GM19438 (cell line): ENCODE measurements at regions not wholly inside any gene's neighbourhood (a gene's known extent, or its start where the extent isn't known, plus 50 kb on each side); places are given as distances from the start of the nearest gene placed in this dataset.
"Not testable (repeated sequence)": the region's sequence is repeated elsewhere in the genome, so short reads cannot be mapped to it uniquely, and the experiment has no call there.

ENCODE experiments used
- ATAC-seq: cut with Tn5 transposase; IDR thresholded peaks from one replicate; pipeline ENCODE4 v1.9.1; 2021; ENCODE audit warnings: low read depth; ENCODE audit not compliant: unreplicated experiment

DNA sequence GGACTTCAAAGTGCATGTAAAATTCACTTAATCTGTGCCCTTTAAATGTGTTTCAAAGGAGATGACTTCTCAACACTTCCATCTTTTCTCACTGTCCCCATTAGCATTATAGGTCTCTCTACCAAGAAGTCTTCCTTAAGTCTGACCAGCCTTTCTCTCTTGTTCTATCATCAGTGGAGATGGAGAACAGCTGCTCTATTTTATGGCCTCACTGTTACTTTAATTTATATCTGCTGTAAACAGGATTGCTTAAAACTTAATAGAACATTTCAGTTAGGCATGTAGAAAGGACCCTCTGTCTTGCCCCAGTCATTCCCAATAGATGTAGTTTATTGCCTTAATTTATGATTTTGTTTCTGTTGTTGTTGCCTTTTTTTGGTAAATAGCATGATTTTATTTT, 86.0 kb upstream of the CDC42EP3 start:
- ATAC-seq = not testable (repeated sequence)

DNA sequence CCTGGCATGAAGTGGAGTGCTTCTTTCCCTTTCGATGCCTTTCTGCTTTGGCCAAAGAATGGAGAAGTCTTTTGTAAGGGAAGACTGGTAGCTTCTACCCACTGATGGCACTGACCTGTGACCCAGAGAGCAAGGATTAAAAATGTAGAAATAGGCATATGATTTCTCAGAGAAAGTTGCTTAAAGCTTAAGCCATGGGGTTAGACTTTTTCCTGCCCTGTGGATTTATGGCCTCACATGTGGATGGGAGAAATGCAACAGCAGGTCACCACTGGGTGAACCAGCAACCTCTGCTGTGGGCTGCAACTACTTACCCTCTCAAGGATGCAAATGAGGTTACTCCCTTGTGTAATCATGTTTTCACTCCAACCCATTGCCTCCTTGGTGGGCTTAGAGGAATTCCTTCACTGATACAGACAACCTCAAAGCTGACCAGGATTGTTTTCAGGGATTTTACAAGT, 86.7 kb upstream of the CDC42EP3 start:
- not testable (repeated sequence) for ATAC-seq

DNA sequence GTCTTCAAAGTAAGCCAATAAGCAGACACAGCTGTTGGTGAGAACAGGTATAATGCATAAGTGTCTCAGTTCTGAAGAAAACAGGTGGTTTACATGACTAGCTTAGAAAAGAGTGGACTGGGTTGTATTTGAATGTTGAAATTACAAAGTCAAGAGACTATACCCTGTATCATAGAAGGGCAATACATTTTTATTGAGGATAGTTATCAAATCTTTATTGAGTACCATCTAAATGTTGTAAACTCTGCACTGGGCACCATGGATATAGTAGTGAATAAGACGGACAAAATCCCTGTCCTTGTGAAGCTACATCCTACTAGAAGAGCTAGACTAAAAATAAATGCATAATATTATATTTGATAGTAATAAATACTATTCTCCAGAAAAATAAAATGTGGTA, 88.5 kb upstream of the CDC42EP3 start:
- ATAC-seq = not testable (repeated sequence)

DNA sequence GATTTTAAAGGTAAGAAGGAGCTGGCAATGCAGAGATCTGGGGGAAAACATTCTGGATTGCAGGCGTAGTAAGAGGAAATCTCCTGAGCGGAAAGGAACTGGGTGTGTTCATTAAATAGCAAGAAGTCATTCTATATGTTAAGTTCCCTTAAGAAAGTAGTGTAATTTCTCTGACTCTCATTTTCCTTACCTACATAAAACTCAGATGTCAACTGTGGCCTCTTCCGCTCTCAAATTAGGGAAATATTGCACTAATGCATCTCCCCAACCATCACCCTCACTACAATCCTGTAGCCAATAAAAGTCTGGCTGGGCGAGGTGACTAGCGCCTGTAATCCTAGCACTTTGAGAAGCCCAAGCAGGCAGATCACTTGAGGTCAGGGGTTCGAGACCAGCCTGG, 89.0 kb upstream of the CDC42EP3 start:
- no peak for ATAC-seq

DNA sequence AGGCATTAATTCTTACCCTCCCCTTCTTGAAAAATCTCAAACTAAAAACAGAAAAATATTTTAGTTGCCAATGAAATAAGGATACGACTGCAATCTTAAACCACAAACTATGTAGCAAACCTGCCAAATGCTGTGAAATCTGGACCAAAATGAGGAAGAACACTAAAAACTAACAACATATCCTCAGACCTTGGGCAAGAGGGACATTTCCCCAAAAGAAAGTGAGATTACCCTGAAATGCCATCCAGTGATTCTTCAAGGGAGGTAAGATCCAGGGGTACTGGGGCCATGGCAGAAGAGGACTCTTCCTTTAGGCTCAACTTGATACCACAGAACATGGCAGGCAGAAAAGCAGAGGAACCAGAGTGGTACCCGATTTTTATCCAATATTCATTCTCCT, 90.8 kb upstream of the CDC42EP3 start:
- ATAC-seq = not testable (repeated sequence)

DNA sequence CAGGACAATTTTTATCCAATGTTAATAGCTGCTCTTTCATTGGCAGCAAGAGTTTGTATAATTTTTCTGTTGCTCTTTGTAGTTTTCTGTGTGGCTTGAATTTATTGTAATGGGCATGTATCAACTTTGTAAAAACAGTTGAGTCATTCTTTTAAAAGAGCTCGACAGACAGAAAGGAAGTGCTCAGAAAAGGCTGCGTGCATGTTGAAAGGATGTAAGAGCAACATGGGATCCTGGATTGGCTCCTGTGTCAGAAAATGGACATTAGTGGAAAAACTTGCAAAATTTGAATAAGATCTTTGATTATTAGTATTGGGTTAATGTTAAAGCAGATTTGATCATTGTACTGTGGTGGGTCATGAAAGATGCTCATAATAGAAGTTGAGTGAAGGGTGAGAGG, 93.3 kb upstream of the CDC42EP3 start:
- ATAC-seq = no peak

GRCh38 chr2:37766106-37766505, 94.7 kb upstream of the CDC42EP3 start:
- ATAC-seq = no peak

GRCh38 chr2:37767046-37767445, 95.6 kb upstream of the CDC42EP3 start:
- no peak for ATAC-seq

DNA sequence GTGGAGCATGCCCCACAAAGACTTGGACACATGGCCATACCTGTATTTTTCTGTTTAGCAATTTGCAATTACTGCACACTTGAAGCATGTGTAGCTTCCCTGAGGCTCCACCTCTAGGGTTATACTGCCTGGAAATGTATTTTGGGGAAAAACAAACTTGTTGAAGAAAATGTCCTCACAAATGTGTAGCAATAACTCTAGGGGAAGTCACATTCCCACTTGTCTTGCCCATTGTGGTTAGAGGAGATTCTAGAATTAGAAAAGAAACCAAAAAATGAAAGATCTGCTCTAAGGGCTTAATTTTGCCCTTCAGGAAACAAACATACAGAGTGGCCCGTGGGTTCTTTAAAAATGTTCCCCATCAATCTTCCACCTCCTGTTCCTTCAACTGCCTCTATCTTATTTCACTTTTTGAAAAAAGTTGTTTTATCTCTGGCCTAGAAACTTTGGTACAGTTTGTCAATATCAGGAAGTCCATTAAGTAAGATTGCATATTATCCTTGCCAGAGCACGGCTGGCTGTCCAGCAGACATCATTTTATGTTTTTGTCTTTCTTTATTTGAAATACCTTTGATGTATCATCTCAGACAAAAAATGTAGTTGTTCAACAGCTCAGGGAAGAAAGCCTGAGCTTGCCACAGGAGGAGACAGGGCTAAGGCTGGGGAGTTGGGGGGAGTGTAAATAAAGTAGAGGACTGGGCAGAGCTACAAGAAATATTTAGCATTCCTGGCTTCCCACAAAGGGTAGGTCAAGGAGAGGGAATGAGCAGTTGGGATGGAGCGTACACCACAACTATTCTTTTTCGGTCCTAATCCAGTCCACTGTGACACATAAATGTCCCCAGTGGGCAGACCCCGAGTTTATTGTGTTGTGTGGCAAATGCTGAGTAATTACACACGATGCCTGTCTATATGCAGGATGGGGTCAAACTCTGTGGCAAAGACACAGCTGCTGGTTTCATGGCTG, 96.8 kb upstream of the CDC42EP3 start:
- no peak for ATAC-seq

GRCh38 chr2:37769551-37769950, 98.1 kb upstream of the CDC42EP3 start:
- ATAC-seq = no peak

DNA sequence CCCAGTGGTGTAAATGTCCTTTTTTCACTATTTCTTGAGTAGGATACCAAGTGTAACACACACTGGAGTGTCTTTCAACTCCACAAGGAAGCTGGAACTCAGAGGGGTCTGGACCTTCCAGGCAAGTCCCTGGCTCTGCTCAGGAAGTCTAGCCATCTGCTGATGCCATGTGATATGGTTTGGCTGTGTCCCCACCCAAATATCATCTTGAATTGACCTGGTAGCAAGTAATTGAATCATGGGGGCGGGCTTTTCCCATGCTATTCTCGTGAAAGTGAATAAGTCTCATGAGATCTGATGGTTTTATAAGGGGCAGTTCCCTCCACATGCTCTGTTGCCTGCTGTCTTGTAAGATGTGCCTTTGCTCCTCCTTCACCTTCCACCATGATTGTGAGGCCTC, 99.4 kb upstream of the CDC42EP3 start:
- no peak for ATAC-seq

- ATAC-seq = no peak
Measured at GRCh38 chr2:37771600-37772088, 100.2 kb upstream of the CDC42EP3 start.

DNA sequence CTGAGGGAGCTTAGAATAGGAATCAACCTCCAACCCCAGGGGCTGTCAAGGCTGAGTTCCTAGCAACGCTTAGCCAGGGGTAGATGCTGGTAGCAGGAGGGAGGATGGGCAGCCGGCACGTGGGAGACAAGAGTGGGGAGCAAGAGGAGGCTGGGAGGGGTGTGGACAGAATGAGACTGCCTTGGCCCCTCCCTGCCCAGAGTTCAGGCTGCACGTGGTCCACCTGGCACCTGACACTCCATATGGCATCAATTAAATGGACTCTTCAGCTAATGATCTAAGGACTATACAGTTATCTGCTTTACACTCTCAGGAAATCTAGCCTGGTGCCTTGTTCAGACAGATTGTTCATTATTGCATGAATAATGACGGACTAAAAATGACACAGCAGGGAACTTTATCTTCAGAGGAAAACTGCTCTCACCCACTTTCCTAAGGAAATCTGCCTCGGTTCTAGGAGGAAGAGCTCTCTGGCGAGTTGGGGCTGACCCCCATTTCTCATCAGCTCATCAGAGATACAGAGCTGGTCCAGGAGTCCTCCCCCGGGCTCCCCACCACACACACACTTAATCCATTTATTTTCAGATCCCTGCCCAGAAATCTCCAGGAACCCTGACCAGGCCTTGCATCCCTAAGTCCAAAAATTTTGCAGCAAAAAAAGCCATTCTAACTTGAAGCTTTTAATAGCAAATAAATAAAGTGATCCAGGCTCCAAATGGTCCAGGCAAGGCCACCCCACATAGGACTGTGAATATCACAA, 102.1 kb upstream of the CDC42EP3 start:
- ATAC-seq = no peak

DNA sequence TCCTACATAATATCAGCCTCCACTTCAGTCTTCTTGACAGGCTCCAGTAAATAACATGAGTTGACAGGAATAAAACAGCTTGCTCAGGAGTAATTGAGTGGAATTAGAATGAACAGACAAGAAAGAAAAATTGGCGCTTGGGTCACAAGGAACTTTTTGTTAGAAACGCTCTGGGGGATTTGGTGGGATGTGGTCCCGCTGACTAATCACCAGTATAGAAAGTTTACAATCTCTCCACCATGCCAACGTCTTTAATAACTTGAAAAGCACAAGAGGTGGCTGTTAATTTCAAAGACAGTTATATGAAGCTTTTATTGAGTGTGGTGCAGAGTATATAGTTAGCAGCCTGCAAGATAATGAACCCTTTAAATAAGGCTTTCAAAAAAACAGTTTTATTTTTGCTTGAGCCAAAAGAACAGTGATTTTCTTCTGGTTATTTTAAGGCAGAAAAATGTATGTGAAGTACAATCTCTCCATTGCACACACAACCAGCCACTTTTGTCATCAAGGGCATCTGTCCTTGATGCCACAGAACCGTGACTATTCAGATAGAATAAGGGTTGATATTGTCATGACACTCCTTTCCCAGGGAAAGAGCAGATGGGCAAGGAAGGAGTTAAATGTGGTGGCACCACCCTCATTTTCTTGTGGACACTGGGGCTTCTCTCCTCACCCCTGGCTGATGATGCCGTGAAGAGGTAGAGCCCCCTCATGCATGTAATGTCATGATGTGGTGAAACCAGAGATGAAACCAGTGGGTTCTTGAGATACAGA, 102.9 kb upstream of the CDC42EP3 start:
- not testable (repeated sequence) for ATAC-seq

DNA sequence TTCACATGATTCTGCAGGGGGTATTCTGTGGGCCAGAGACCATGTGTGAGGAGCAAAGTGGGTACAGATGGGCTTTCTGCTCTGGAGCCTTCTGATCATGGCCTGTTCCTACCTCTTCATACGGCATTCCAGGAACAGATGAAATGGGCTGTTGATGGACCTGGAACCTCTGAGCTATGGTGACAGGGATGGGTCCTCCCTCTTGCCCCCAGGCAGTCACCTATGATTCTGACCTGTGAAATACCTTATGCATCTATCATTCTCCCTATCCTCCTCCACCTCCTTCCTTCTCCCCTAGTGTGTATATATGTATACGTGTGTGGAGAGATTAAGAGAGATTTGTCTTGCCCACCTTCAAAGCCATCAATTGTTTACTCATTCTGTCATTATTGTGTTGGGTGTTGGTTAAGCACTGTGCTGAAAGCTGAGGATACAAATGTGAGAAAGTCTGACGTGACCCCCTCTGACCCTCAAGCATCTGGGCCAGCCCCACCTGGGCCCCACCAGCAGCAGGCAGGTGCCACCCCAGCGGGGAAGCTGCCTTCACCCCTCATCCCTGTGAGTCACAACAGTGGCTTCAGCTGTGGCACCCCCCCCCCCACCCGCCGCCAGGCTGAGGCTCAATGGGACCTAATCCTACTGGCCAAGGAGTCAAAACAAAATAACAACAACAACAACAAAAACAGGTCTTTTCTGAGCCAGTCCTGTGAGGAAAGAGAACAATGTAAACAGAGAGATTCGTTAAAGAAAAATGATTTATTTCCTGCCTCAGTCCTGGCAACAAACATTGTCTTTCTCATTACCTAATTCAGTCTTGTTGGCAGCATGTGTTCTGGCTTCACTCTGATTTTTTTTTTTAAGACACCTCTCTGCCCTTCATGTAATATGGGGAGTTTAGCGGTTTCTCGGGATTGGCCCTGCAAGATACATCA, 103.8 kb upstream of the CDC42EP3 start:
- no peak for ATAC-seq

DNA sequence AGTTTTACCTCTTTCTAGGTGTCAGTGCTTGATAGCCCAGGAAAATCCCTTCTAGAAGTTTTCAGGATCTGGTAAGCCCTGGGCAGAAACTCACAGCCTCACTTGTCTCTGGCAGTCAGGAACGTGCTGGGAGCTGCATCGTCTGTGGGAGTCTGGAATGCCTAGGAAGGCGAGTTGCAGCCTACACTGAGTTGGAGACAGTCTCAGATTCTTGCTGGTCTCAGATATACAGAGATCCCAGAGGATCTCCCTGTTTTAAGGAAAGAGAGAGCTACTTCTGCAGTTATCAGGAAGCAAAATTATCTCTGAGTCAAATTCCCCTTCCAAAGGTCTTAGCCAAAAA, 104.4 kb upstream of the CDC42EP3 start:
- no peak for ATAC-seq

- ATAC-seq = no peak
Measured at GRCh38 chr2:37776487-37776886, 105.0 kb upstream of the CDC42EP3 start.

- no peak for ATAC-seq
Measured at GRCh38 chr2:37779139-37779538, 107.7 kb upstream of the CDC42EP3 start.

- ATAC-seq = no peak
Measured at GRCh38 chr2:37779611-37780386, 108.4 kb upstream of the CDC42EP3 start.
